HUES6 (cell line): ENCODE measurements at regions not wholly inside any gene's neighbourhood (a gene's known extent, or its start where the extent isn't known, plus 50 kb on each side); places are given as distances from the start of the nearest gene placed in this dataset.

Source experiments
- H3K27ac ChIP-seq: 2 replicates; pipeline ENCODE4 v1.7.0; 2013; ENCODE audit warnings: low read depth, mild to moderate bottlenecking, low read length, inconsistent platforms
- H3K27me3 ChIP-seq: 2 replicates; pipeline ENCODE4 v1.6.1; 2013; ENCODE audit warnings: low read length; ENCODE audit not compliant: control insufficient read depth, insufficient read depth
- H3K36me3 ChIP-seq: 2 replicates; pipeline ENCODE4 v1.6.1; 2013; ENCODE audit warnings: low read length; ENCODE audit not compliant: control insufficient read depth, insufficient read depth
- H3K4me1 ChIP-seq: 2 replicates; pipeline ENCODE4 v1.6.1; 2013; ENCODE audit warnings: low read length; ENCODE audit not compliant: control insufficient read depth, insufficient read depth
- H3K4me3 ChIP-seq: 2 replicates; pipeline ENCODE4 v1.5.1; 2013; ENCODE audit warnings: low read depth, low read length
- H3K9ac ChIP-seq: one replicate; pipeline ENCODE4 v1.6.1; 2013; ENCODE audit warnings: mild to moderate bottlenecking, low read length
- H3K9me3 ChIP-seq: 2 replicates; pipeline ENCODE4 v1.6.1; 2013; ENCODE audit warnings: low read depth, low read length; ENCODE audit not compliant: control insufficient read depth, insufficient read depth

GRCh38 chr6:113185299-113185698 is 671.8 kb upstream of the MARCKS start:
- H3K4me3 ChIP-seq = no peak overlapping the region
- no peaks in the 10 kb centered on the region for H3K9me3 ChIP-seq
- H3K9ac ChIP-seq = no peak overlapping the region
- H3K36me3 ChIP-seq = no peaks in the 10 kb centered on the region
- no peaks in the 10 kb centered on the region for H3K4me1 ChIP-seq
- no peak overlapping the region for H3K27ac ChIP-seq
- H3K27me3 ChIP-seq = no peaks in the 10 kb centered on the region

GRCh38 chr6:113187661-113188060 is 669.5 kb upstream of the MARCKS start:
- no peaks in the 10 kb centered on the region for H3K9me3 ChIP-seq
- H3K4me1 ChIP-seq = no peaks in the 10 kb centered on the region
- no peaks in the 10 kb centered on the region for H3K36me3 ChIP-seq
- no peaks in the 10 kb centered on the region for H3K27me3 ChIP-seq
- H3K9ac ChIP-seq = no peak overlapping the region
- no peak overlapping the region for H3K4me3 ChIP-seq
- no peak overlapping the region for H3K27ac ChIP-seq

GRCh38 chr6:113188962-113189361 is 668.2 kb upstream of the MARCKS start:
- H3K27me3 ChIP-seq = no peaks in the 10 kb centered on the region
- H3K4me1 ChIP-seq = no peaks in the 10 kb centered on the region
- H3K9ac ChIP-seq = no peak overlapping the region
- no peaks in the 10 kb centered on the region for H3K9me3 ChIP-seq
- H3K4me3 ChIP-seq = no peak overlapping the region
- H3K27ac ChIP-seq = no peak overlapping the region
- H3K36me3 ChIP-seq = no peaks in the 10 kb centered on the region

GRCh38 chr6:113190170-113190569 is 667.0 kb upstream of the MARCKS start:
- no peaks in the 10 kb centered on the region for H3K36me3 ChIP-seq

GRCh38 chr6:113194090-113194489 is 663.1 kb upstream of the MARCKS start:
- H3K27ac ChIP-seq = no peak overlapping the region

More at GRCh38 chr6:113190170-113190569, 667.0 kb upstream of the MARCKS start:
- Histone ChIP-seq H3K4me1 (no peaks in the 10 kb centered on the region), H3K27ac (no peak overlapping the region), H3K9ac (no peak overlapping the region), H3K9me3 (no peaks in the 10 kb centered on the region), H3K4me3 (no peak overlapping the region), H3K27me3 (no peaks in the 10 kb centered on the region)

GRCh38 chr6:113202852-113203714 is 654.1 kb upstream of the MARCKS start:
- no peak overlapping the region for H3K27ac ChIP-seq
- no peaks in the 10 kb centered on the region for H3K9me3 ChIP-seq
- no peak overlapping the region for H3K9ac ChIP-seq
- H3K4me3 ChIP-seq = no peak overlapping the region
- H3K27me3 ChIP-seq = no peaks in the 10 kb centered on the region
- H3K36me3 ChIP-seq = no peaks in the 10 kb centered on the region
- H3K4me1 ChIP-seq = no peaks in the 10 kb centered on the region

More at GRCh38 chr6:113194090-113194489, 663.1 kb upstream of the MARCKS start:
- H3K4me1 ChIP-seq = no peaks in the 10 kb centered on the region
- H3K4me3 ChIP-seq = no peak overlapping the region
- no peaks in the 10 kb centered on the region for H3K9me3 ChIP-seq
- H3K36me3 ChIP-seq = no peaks in the 10 kb centered on the region
- no peaks in the 10 kb centered on the region for H3K27me3 ChIP-seq
- no peak overlapping the region for H3K9ac ChIP-seq

GRCh38 chr6:113203715-113204110 is 653.4 kb upstream of the MARCKS start:
- Histone ChIP-seq H3K27me3 (no peaks in the 10 kb centered on the region), H3K9me3 (no peaks in the 10 kb centered on the region), H3K4me3 (no peak overlapping the region), H3K4me1 (no peaks in the 10 kb centered on the region), H3K27ac (no peak overlapping the region), H3K9ac (no peak overlapping the region), H3K36me3 (no peaks in the 10 kb centered on the region)

GRCh38 chr6:113205553-113205952 is 651.6 kb upstream of the MARCKS start:
- no peak overlapping the region for H3K9ac ChIP-seq
- H3K9me3 ChIP-seq = no peaks in the 10 kb centered on the region
- H3K27me3 ChIP-seq = no peaks in the 10 kb centered on the region
- H3K4me1 ChIP-seq = no peaks in the 10 kb centered on the region
- H3K4me3 ChIP-seq = no peak overlapping the region
- no peaks in the 10 kb centered on the region for H3K36me3 ChIP-seq
- no peak overlapping the region for H3K27ac ChIP-seq

GRCh38 chr6:113208726-113209125 is 648.4 kb upstream of the MARCKS start:
- no peak overlapping the region for H3K9ac ChIP-seq
- H3K27me3 ChIP-seq = no peaks in the 10 kb centered on the region
- no peaks in the 10 kb centered on the region for H3K4me1 ChIP-seq
- no peak overlapping the region for H3K27ac ChIP-seq
- no peaks in the 10 kb centered on the region for H3K9me3 ChIP-seq
- H3K36me3 ChIP-seq = no peaks in the 10 kb centered on the region
- no peak overlapping the region for H3K4me3 ChIP-seq

- Histone ChIP-seq H3K4me3 (no peak overlapping the region), H3K36me3 (no peaks in the 10 kb centered on the region), H3K27me3 (no peaks in the 10 kb centered on the region), H3K9ac (no peak overlapping the region), H3K4me1 (no peaks in the 10 kb centered on the region), H3K27ac (no peak overlapping the region), H3K9me3 (no peaks in the 10 kb centered on the region)
These were observed 647.8 kb upstream of the MARCKS start for GRCh38 chr6:113209315-113209714.

- Histone ChIP-seq H3K36me3 (no peaks in the 10 kb centered on the region), H3K27me3 (no peaks in the 10 kb centered on the region), H3K9ac (no peak overlapping the region), H3K4me3 (no peak overlapping the region), H3K27ac (no peak overlapping the region), H3K4me1 (no peaks in the 10 kb centered on the region), H3K9me3 (no peaks in the 10 kb centered on the region)
These were observed 646.0 kb upstream of the MARCKS start for GRCh38 chr6:113211170-113211569.
